GM06990 (cell line): ENCODE measurements at regions not wholly inside any gene's neighbourhood (a gene's known extent, or its start where the extent isn't known, plus 50 kb on each side); places are given as distances from the start of the nearest gene placed in this dataset.

ENCODE experiments used
- DNase-seq: peaks from one replicate; pipeline ENCODE4 v3.0.0-alpha.2; 2011; ENCODE audit not compliant: insufficient read length; ENCODE audit errors: extremely low read depth
- H3K27me3 ChIP-seq: replicated peaks from 2 replicates; pipeline ENCODE4 v1.6.0; 2011; ENCODE audit warnings: low read length; ENCODE audit not compliant: control insufficient read depth, insufficient read depth
- H3K36me3 ChIP-seq: 2 replicates; pipeline ENCODE4 v1.5.1; 2011; ENCODE audit warnings: low read length; ENCODE audit not compliant: control insufficient read depth, insufficient read depth
- H3K4me3 ChIP-seq: replicated peaks from 2 replicates; pipeline ENCODE4 v1.5.1; 2011; ENCODE audit warnings: low read depth, mild to moderate bottlenecking, control low read depth, low read length
- TF ChIP-seq, protein P1 (sequence below): IDR thresholded peaks from 2 replicates; pipeline ENCODE4 v1.5.1; 2011; ENCODE audit warnings: low read length, control low read depth, mild to moderate bottlenecking, inconsistent platforms; ENCODE audit not compliant: insufficient read depth, poor library complexity, severe bottlenecking

DNA sequence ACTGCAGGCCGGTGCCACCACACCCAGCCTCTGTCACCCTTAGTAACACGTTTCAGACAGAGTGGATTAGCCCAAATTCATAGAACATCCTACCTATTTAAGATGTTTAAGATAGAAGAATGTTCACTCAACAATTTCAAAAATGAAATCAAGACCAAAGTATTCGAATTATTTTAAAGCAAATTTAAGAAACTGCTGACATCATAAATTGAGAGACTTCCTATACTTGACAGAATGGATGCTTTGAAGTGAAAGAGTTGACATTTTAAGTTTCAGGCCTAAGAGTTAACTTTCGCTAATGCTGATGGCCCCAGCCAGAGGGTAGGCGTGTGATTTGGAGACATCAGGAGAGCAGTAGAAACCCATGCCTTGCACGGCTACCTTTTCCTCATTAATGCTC, 271.9 kb downstream of the SS18 start:
- TF ChIP-seq, protein P1, sequence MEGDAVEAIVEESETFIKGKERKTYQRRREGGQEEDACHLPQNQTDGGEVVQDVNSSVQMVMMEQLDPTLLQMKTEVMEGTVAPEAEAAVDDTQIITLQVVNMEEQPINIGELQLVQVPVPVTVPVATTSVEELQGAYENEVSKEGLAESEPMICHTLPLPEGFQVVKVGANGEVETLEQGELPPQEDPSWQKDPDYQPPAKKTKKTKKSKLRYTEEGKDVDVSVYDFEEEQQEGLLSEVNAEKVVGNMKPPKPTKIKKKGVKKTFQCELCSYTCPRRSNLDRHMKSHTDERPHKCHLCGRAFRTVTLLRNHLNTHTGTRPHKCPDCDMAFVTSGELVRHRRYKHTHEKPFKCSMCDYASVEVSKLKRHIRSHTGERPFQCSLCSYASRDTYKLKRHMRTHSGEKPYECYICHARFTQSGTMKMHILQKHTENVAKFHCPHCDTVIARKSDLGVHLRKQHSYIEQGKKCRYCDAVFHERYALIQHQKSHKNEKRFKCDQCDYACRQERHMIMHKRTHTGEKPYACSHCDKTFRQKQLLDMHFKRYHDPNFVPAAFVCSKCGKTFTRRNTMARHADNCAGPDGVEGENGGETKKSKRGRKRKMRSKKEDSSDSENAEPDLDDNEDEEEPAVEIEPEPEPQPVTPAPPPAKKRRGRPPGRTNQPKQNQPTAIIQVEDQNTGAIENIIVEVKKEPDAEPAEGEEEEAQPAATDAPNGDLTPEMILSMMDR = no peak
- Histone ChIP-seq H3K4me3 (no peak overlapping the region), H3K27me3 (0 out of 2 replicates have a peak, but pooled peaks cover 2% of the 10 kb centered on the region), H3K36me3 (no peaks in the 10 kb centered on the region)
- no peak for DNase-seq

DNA sequence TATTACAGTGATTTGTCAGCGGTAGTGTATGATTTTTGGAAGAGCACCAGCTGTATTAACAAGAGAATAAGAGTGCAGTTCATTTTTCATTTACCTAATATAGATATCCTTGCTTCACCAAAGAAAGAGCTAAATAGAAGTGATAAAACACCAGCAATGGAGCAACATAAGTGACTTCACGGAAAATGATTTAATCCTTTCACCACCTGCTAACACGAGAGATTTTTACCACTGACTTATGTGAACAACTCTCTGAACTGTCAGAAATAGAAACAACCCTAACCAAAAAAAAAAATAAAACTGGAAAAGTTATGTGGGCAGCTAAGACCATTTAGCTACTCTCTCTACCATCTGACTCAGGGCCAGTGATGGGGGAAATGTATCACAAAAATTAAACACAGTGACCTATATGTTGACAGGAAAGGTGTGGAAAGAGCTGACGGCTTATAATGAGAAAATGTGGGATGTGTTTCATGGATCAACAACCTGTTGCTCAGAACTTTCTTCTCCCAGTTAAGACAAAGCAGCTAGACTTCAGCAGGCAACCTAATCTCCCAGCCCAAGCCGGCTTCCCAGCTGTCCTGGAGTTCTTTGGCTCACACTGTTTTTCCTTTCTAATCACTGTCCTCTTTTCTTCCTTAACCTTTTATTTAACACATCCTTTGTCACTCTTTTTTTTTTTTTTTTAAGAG, 272.7 kb downstream of the SS18 start:
- TF ChIP-seq, protein P1 = no peak
- no peaks in the 10 kb centered on the region for H3K36me3 ChIP-seq
- DNase-seq = no peak
- 0 out of 2 replicates have a peak, but pooled peaks cover 2% of the 10 kb centered on the region for H3K27me3 ChIP-seq
- H3K4me3 ChIP-seq = no peak overlapping the region

DNA sequence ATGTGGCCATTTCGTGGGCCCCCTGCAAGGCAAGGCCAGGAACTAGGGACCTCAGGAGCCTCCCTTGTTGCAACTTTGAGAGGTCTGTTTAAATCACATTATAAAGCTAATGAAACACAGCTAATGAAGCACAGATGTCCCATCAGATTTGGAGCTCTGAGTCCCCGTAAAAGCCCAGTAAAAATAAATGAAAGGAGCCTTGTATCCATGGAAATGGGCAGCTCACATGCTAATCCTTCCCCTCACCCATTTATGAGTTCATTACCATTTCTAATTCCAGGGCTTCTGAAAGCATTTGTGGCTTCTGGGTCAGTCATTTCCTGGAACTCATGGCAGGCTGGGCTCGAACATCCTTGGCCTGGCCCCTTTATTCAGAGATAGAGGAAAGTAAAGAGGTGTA, 274.8 kb downstream of the SS18 start:
- TF ChIP-seq, protein P1 = no peak
- H3K4me3 ChIP-seq = no peak overlapping the region
- no peak for DNase-seq
- H3K27me3 ChIP-seq = 0 out of 2 replicates have a peak, but pooled peaks cover 2% of the 10 kb centered on the region
- no peaks in the 10 kb centered on the region for H3K36me3 ChIP-seq

DNA sequence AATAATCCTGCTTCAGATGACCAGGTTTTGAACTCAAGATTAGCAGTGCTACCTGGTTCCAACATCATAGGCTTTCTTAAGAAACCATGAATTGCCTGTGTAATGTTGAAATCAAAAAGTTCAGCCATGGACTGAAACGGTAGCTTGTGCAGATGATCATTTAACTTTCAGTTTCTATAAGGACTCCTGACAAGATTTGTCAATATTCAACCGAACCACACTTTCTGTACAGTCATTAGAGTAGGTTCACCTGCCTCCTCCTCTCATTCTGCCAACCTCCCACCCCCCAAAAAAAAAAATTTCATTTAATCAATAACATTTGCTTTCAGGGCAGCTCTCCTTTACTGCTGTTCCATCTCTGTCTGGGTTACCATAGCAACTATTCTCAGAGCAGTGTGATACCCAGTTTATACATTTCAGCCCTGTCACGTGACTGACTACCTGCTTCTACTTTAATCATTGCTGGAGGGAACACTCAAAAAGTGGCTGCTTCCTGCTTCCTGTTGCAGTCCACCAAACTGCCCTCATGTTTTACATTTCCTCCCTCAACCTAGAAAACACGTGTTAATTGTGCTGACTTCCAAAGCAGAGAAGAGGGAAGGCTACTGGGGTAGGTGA, 275.5 kb downstream of the SS18 start:
- H3K27me3 ChIP-seq = 0 out of 2 replicates have a peak, but pooled peaks cover under 1% of the 10 kb centered on the region
- DNase-seq = no peak
- H3K36me3 ChIP-seq = no peaks in the 10 kb centered on the region
- TF ChIP-seq, protein P1 = no peak
- no peak overlapping the region for H3K4me3 ChIP-seq

DNA sequence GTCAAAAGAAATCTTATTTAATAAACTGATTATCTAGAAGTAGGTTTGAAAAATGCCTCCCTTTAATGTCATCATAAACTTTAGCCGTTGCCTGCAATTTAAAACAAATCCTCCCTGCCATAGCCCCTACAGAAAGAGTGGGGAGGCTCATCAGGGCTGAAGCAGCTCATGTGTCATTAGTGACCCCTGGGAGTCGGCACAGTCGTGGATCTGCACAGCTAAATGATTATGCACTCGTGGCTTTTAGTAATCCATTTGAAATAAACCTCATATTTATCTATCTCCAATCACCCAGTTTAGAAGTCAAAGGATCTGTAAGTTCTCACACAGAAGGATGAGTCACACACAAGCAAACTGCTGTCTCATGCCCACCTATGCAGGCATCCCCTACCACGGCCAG, 277.3 kb downstream of the SS18 start:
- Histone ChIP-seq H3K36me3 (no peaks in the 10 kb centered on the region), H3K4me3 (no peak overlapping the region), H3K27me3 (no peaks in the 10 kb centered on the region)
- TF ChIP-seq, protein P1 = no peak
- DNase-seq = no peak
